ENCODE measurements at regions not wholly inside any gene's neighbourhood (a gene's known extent, or its start where the extent isn't known, plus 50 kb on each side); places are given as distances from the start of the nearest gene placed in this dataset.

- no peak overlapping the region for H3K4me3 ChIP-seq (ENCODE audit: control insufficient read depth in 2 of 3, extremely low read depth in 1 of 3, insufficient read depth in 2 of 3, low read depth in 1 of 3, low read length in 3 of 3)
- TF ChIP-seq EZH2 (IDR thresholded peaks at IDR 0.05; ENCODE audit: low read length) (no peak), CTCF (optimal IDR thresholded peaks at IDR 0.05 in 1 of 3, IDR thresholded peaks at IDR 0.05 in 1 of 3, conservative IDR thresholded peaks at IDR 0.05 in 1 of 3; ENCODE audit: extremely low read depth in 1 of 3, insufficient read depth in 2 of 3, low read length in 3 of 3) (no peak)
- H3K4me2 ChIP-seq (ENCODE audit: control insufficient read depth, extremely low read depth, insufficient read depth, low read depth, low read length): no peak overlapping the region
- no peaks in the 10 kb centered on the region for H4K20me1 ChIP-seq (ENCODE audit: control insufficient read depth, extremely low read depth, insufficient read depth, low read length)
- H3K27ac ChIP-seq (ENCODE audit: control insufficient read depth, insufficient read depth, low read length): no peak overlapping the region
- H3K79me2 ChIP-seq (ENCODE audit: control insufficient read depth, insufficient read depth, low read length): no peaks in the 10 kb centered on the region
- no peaks in the 10 kb centered on the region for H3K36me3 ChIP-seq (ENCODE audit: control insufficient read depth in 2 of 2, extremely low read depth in 1 of 2, insufficient read depth in 2 of 2, low read length in 2 of 2)
- H3K9ac ChIP-seq (ENCODE audit: control insufficient read depth, extremely low read depth, insufficient read depth, low read length): no peak overlapping the region
- H2AFZ ChIP-seq (ENCODE audit: control insufficient read depth, low read length): no peak overlapping the region
- no peaks in the 10 kb centered on the region for H3K9me1 ChIP-seq (ENCODE audit: control insufficient read depth, extremely low read depth, insufficient read depth, low read length)
- H3K9me3 ChIP-seq (ENCODE audit: control insufficient read depth, low read depth, low read length): no peaks in the 10 kb centered on the region
- H3K4me1 ChIP-seq (ENCODE audit: control insufficient read depth, extremely low read depth, insufficient read depth, low read length): no peaks in the 10 kb centered on the region
- H3K27me3 ChIP-seq (ENCODE audit: control insufficient read depth, extremely low read depth, insufficient read depth, low read length): no peaks in the 10 kb centered on the region
- FAIRE-seq: peak; percentile 64
- DNase-seq (ENCODE audit: low read depth, low spot score): no peak
- dilution Hi-C loops (cut with MboI; ENCODE audit: extremely low pct_ligation_motif_present, low sequenced_read_pairs): no loop called here
These were observed 202.0 kb upstream of the SEMA3E start for GRCh38 chr7:83850941-83851340.

- dilution Hi-C loops (cut with MboI; ENCODE audit: extremely low pct_ligation_motif_present, low sequenced_read_pairs): no loop called here
- H3K27me3 ChIP-seq (ENCODE audit: control insufficient read depth, extremely low read depth, insufficient read depth, low read length): no peaks in the 10 kb centered on the region
- no peaks in the 10 kb centered on the region for H4K20me1 ChIP-seq (ENCODE audit: control insufficient read depth, extremely low read depth, insufficient read depth, low read length)
- H2AFZ ChIP-seq (ENCODE audit: control insufficient read depth, low read length): no peak overlapping the region
- H3K4me3 ChIP-seq (ENCODE audit: control insufficient read depth in 2 of 3, extremely low read depth in 1 of 3, insufficient read depth in 2 of 3, low read depth in 1 of 3, low read length in 3 of 3): no peak overlapping the region
- DNase-seq (ENCODE audit: low read depth, low spot score) (no peak), FAIRE-seq (no peak)
- H3K79me2 ChIP-seq (ENCODE audit: control insufficient read depth, insufficient read depth, low read length): no peaks in the 10 kb centered on the region
- no peaks in the 10 kb centered on the region for H3K9me1 ChIP-seq (ENCODE audit: control insufficient read depth, extremely low read depth, insufficient read depth, low read length)
- TF ChIP-seq EZH2 (IDR thresholded peaks at IDR 0.05; ENCODE audit: low read length) (no peak), CTCF (optimal IDR thresholded peaks at IDR 0.05 in 1 of 3, IDR thresholded peaks at IDR 0.05 in 1 of 3, conservative IDR thresholded peaks at IDR 0.05 in 1 of 3; ENCODE audit: extremely low read depth in 1 of 3, insufficient read depth in 2 of 3, low read length in 3 of 3) (no peak)
- no peak overlapping the region for H3K27ac ChIP-seq (ENCODE audit: control insufficient read depth, insufficient read depth, low read length)
- H3K9me3 ChIP-seq (ENCODE audit: control insufficient read depth, low read depth, low read length): no peaks in the 10 kb centered on the region
- H3K36me3 ChIP-seq (ENCODE audit: control insufficient read depth in 2 of 2, extremely low read depth in 1 of 2, insufficient read depth in 2 of 2, low read length in 2 of 2): no peaks in the 10 kb centered on the region
- H3K4me1 ChIP-seq (ENCODE audit: control insufficient read depth, extremely low read depth, insufficient read depth, low read length): no peaks in the 10 kb centered on the region
- H3K4me2 ChIP-seq (ENCODE audit: control insufficient read depth, extremely low read depth, insufficient read depth, low read depth, low read length): no peak overlapping the region
- H3K9ac ChIP-seq (ENCODE audit: control insufficient read depth, extremely low read depth, insufficient read depth, low read length): no peak overlapping the region
These were observed 201.2 kb upstream of the SEMA3E start for GRCh38 chr7:83850125-83850524.
